HCT116 (cell line): ENCODE measurements at regions not wholly inside any gene's neighbourhood (a gene's known extent, or its start where the extent isn't known, plus 50 kb on each side); places are given as distances from the start of the nearest gene placed in this dataset.

Experiments used
- ATAC-seq: fragments of 200-7000 bp; cut with Tn5 transposase; 2 replicates; pipeline ENCODE4 v1.9.1; 2020; ENCODE audit warnings: mild to moderate bottlenecking, moderate library complexity
- BruUV-seq: library from RNA; stranded (reverse); fragments of 400-500 nt; replicated peaks from 2 replicates; lab custom pipeline; 2021; lab: Mats Ljungman, UMichigan
- CTCF ChIA-PET: fragments of 300-600 bp; sonication (Branson Sonifier 250); formaldehyde crosslinking; loops from one replicate; lab custom pipeline; 2021; ENCODE audit warnings: antibody characterized with exemption; lab: Charles Lee
- POLR2A ChIA-PET: fragments of 300-600, 350-600 bp; sonication (Branson Sonifier 250); formaldehyde crosslinking; loops from one replicate; lab custom pipeline; 2021; ENCODE audit warnings: antibody characterized with exemption; lab: Charles Lee
- RAD21 ChIA-PET, 2 experiments: fragments of 300-600 bp; sonication (Branson Sonifier 250); formaldehyde crosslinking; loops; one replicate each; lab custom pipeline; 2023; ENCODE audit warnings: low total read pairs in 2 of 2; ENCODE audit not compliant: uncharacterized antibody in 2 of 2, unreplicated experiment in 2 of 2, low non-redundant PET in 1 of 2; lab: Charles Lee
- DNase-seq: peaks from one replicate; pipeline ENCODE4 v3.0.0-alpha.2; 2010; ENCODE audit warnings: low read depth, low spot score
- H2AFZ ChIP-seq: fragments of 200-600 bp; shearing (Covaris generic), sonication (generic); 2 replicates; pipeline ENCODE4 v1.6.1; 2017; ENCODE audit warnings: low read depth, mixed run types, mixed read lengths, antibody characterized with exemption, low read length; ENCODE audit not compliant: poor library complexity, severe bottlenecking
- H3K27ac ChIP-seq: 2 replicates; pipeline ENCODE4 v1.5.1; 2012; ENCODE audit warnings: low read depth, low read length
- H3K27me3 ChIP-seq: fragments of 200-600 bp; sonication (generic); 2 replicates; pipeline ENCODE4 v1.6.1; 2016; ENCODE audit warnings: mixed run types, low read length, mixed read lengths; ENCODE audit not compliant: insufficient read depth
- H3K36me3 ChIP-seq, 2 experiments: fragments of 200-500 bp in 1 of 2; fragments of 200-600 bp in 1 of 2; sonication (Bioruptor generic) in 1 of 2; sonication (generic) in 1 of 2; 2 replicates each; pipeline versions ENCODE4 v1.5.1 to v1.6.1; 2014 to 2016; ENCODE audit warnings: low read length in 2 of 2, inconsistent platforms in 1 of 2, mixed read lengths in 1 of 2, mixed run types in 1 of 2; ENCODE audit not compliant: insufficient read depth in 2 of 2, control insufficient read depth in 1 of 2
- H3K4me1 ChIP-seq, 2 experiments: fragments of 200-600 bp in 1 of 2; sonication (generic) in 1 of 2; 2 replicates each; pipeline versions ENCODE4 v1.5.1 to v1.6.1; 2012 to 2017; ENCODE audit warnings: low read length in 2 of 2, inconsistent platforms in 1 of 2, mild to moderate bottlenecking in 1 of 2, mixed read lengths in 1 of 2, mixed run types in 1 of 2, moderate library complexity in 1 of 2; ENCODE audit not compliant: insufficient read depth in 2 of 2, control insufficient read depth in 1 of 2
- H3K4me2 ChIP-seq: fragments of 200-600 bp; sonication (generic); 2 replicates; pipeline ENCODE4 v1.6.1; 2017; ENCODE audit warnings: mixed run types, low read length, mixed read lengths
- H3K4me3 ChIP-seq, 2 experiments: fragments of 200-600 bp in 1 of 2; sonication (generic) in 1 of 2; replicated peaks in 1 of 2; 2 replicates each; pipeline ENCODE4 v1.5.1; 2011 to 2016; ENCODE audit warnings: low read length in 2 of 2, control low read depth in 1 of 2, low read depth in 1 of 2, mild to moderate bottlenecking in 1 of 2, mixed read lengths in 1 of 2, mixed run types in 1 of 2
- H3K79me2 ChIP-seq: fragments of 200-600 bp; sonication (generic); 2 replicates; pipeline ENCODE4 v1.6.1; 2017; ENCODE audit warnings: mild to moderate bottlenecking, mixed run types, low read length, moderate library complexity, mixed read lengths; ENCODE audit not compliant: insufficient read depth
- H3K9ac ChIP-seq: fragments of 200-600 bp; sonication (generic); 2 replicates; pipeline ENCODE4 v1.6.1; 2016; ENCODE audit warnings: low read length, mixed read lengths
- H3K9me2 ChIP-seq: fragments of 200-600 bp; sonication (generic), shearing (Covaris generic); 2 replicates; pipeline ENCODE4 v1.6.1; 2017; ENCODE audit warnings: mixed run types, mild to moderate bottlenecking, moderate library complexity; ENCODE audit not compliant: insufficient read depth
- H3K9me3 ChIP-seq, 2 experiments: fragments of 200-500 bp in 1 of 2; fragments of 200-600 bp in 1 of 2; sonication (Bioruptor generic) in 1 of 2; sonication (generic) in 1 of 2; 2 replicates each; pipeline ENCODE4 v1.6.1; 2014 to 2017; ENCODE audit warnings: low read length in 2 of 2, mixed read lengths in 2 of 2, inconsistent platforms in 1 of 2, low read depth in 1 of 2, mild to moderate bottlenecking in 1 of 2, mixed run types in 1 of 2, moderate library complexity in 1 of 2; ENCODE audit not compliant: control insufficient read depth in 1 of 2, insufficient read depth in 1 of 2
- H4K20me1 ChIP-seq: fragments of 200-600 bp; sonication (generic), shearing (Covaris generic); 2 replicates; pipeline ENCODE4 v1.6.1; 2017; ENCODE audit warnings: mixed run types, mild to moderate bottlenecking, moderate library complexity; ENCODE audit not compliant: insufficient read depth
- ATF3 ChIP-seq: IDR thresholded peaks from 2 replicates; pipeline ENCODE4 v1.6.1; 2012
- CEBPB ChIP-seq: IDR thresholded peaks from 2 replicates; pipeline ENCODE4 v1.6.1; 2012; ENCODE audit warnings: low read depth
- EGR1 ChIP-seq: IDR thresholded peaks from 2 replicates; pipeline ENCODE4 v1.6.1; 2012; ENCODE audit warnings: low read depth
- EZH2 ChIP-seq: fragments of 200-600 bp; sonication (generic); IDR thresholded peaks from 2 replicates; pipeline ENCODE4 v1.6.1; 2017; ENCODE audit warnings: antibody characterized with exemption, mixed run types
- EZH2phosphoT487 ChIP-seq: fragments of 200-600 bp; IDR thresholded peaks from 2 replicates; pipeline ENCODE4 v1.6.1; 2018; ENCODE audit warnings: antibody characterized with exemption, borderline replicate concordance
- FOSL1 ChIP-seq: IDR thresholded peaks from 2 replicates; pipeline ENCODE4 v1.6.1; 2012; ENCODE audit warnings: low read depth
- POLR2A ChIP-seq: IDR thresholded peaks from 2 replicates; pipeline ENCODE4 v1.7.0; 2011; ENCODE audit warnings: borderline replicate concordance; ENCODE audit not compliant: insufficient read depth, insufficient read length; ENCODE audit errors: extremely low read depth
- POLR2AphosphoS5 ChIP-seq: IDR thresholded peaks from 2 replicates; pipeline ENCODE4 v1.6.1; 2011; ENCODE audit warnings: mild to moderate bottlenecking, low read depth, low read length, moderate library complexity
- RAD21 ChIP-seq: IDR thresholded peaks from 2 replicates; pipeline ENCODE4 v1.6.1; 2012; ENCODE audit warnings: low read depth, mild to moderate bottlenecking
- SIN3A ChIP-seq: IDR thresholded peaks from 2 replicates; pipeline ENCODE4 v1.6.1; 2012; ENCODE audit warnings: low read depth
- SP1 ChIP-seq: IDR thresholded peaks from 2 replicates; pipeline ENCODE4 v1.6.1; 2012; ENCODE audit warnings: low read depth
- TCF7L2 ChIP-seq: IDR thresholded peaks from 2 replicates; pipeline ENCODE4 v1.7.0; 2011; ENCODE audit warnings: borderline replicate concordance, inconsistent platforms; ENCODE audit not compliant: insufficient read depth, insufficient read length; ENCODE audit errors: extremely low read depth
- ZNF274 ChIP-seq: fragments of 200-500 bp; sonication (Bioruptor generic); IDR thresholded peaks from 2 replicates; pipeline ENCODE4 v1.6.1; 2014; ENCODE audit warnings: mild to moderate bottlenecking, low read depth, low read length, inconsistent platforms
- intact Hi-C: fragments of 100-400 bp; cut with micrococcal nuclease; formaldehyde crosslinking; loops from 2 replicates; pipeline ENCODE4 v1.10.0; 2022
- TF ChIP-seq, protein P1 (sequence below): IDR thresholded peaks from 2 replicates; pipeline ENCODE4 v1.6.1; 2012; ENCODE audit warnings: low read depth
- TF ChIP-seq, protein P2 (sequence below): IDR thresholded peaks from 2 replicates; pipeline ENCODE4 v1.6.1; 2011; ENCODE audit warnings: mild to moderate bottlenecking, low read length, moderate library complexity; ENCODE audit not compliant: insufficient replicate concordance; ENCODE audit errors: extremely low read depth

DNA sequence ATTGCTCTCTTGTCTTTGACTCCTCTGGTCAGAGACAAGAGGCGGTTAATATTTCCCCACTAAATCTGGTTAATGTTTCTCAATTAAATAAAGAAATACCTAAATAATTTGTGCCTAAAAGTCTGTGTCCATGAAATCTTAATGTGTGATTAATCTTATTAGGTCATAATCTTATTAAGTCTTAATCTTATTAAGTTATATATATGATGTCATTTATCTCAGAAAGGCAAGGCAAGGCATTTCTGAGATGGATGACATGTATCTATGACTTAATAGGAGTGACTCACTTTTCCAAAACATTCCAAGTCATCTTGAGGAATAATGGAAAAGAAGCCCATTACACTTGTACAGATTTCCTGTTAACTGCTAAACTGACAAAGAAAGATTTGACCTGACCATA lies 74.7 kb downstream of the TRAM1L1 start:
- ATAC-seq (no peak), DNase-seq (no peak)
- RAD21 ChIA-PET: no interaction called here
- no peak overlapping the region for H2AFZ ChIP-seq
- no peaks in the 10 kb centered on the region for H4K20me1 ChIP-seq
- BruUV-seq: no TSS peak
- H3K79me2 ChIP-seq: no peaks in the 10 kb centered on the region
- no peak overlapping the region for H3K27ac ChIP-seq
- intact Hi-C loops: no loop called here
- H3K9me2 ChIP-seq: 0 out of 2 replicates have a peak, but pooled peaks cover 3% of the 10 kb centered on the region
- no peaks in the 10 kb centered on the region for H3K9me3 ChIP-seq
- no peak overlapping the region for H3K9ac ChIP-seq
- H3K4me3 ChIP-seq: no peak overlapping the region
- TF ChIP-seq POLR2AphosphoS5: no peak
- no peak for TF ChIP-seq CEBPB
- TF ChIP-seq, protein P1, sequence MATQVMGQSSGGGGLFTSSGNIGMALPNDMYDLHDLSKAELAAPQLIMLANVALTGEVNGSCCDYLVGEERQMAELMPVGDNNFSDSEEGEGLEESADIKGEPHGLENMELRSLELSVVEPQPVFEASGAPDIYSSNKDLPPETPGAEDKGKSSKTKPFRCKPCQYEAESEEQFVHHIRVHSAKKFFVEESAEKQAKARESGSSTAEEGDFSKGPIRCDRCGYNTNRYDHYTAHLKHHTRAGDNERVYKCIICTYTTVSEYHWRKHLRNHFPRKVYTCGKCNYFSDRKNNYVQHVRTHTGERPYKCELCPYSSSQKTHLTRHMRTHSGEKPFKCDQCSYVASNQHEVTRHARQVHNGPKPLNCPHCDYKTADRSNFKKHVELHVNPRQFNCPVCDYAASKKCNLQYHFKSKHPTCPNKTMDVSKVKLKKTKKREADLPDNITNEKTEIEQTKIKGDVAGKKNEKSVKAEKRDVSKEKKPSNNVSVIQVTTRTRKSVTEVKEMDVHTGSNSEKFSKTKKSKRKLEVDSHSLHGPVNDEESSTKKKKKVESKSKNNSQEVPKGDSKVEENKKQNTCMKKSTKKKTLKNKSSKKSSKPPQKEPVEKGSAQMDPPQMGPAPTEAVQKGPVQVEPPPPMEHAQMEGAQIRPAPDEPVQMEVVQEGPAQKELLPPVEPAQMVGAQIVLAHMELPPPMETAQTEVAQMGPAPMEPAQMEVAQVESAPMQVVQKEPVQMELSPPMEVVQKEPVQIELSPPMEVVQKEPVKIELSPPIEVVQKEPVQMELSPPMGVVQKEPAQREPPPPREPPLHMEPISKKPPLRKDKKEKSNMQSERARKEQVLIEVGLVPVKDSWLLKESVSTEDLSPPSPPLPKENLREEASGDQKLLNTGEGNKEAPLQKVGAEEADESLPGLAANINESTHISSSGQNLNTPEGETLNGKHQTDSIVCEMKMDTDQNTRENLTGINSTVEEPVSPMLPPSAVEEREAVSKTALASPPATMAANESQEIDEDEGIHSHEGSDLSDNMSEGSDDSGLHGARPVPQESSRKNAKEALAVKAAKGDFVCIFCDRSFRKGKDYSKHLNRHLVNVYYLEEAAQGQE: no peak
- no peak for TF ChIP-seq ZNF274
- no peak for TF ChIP-seq FOSL1
- TF ChIP-seq ATF3: no peak
- TF ChIP-seq RAD21: no peak
- TF ChIP-seq TCF7L2: no peak
- TF ChIP-seq EGR1: no peak
- no peak for TF ChIP-seq POLR2A
- TF ChIP-seq EZH2phosphoT487: no peak
- TF ChIP-seq, protein P2, sequence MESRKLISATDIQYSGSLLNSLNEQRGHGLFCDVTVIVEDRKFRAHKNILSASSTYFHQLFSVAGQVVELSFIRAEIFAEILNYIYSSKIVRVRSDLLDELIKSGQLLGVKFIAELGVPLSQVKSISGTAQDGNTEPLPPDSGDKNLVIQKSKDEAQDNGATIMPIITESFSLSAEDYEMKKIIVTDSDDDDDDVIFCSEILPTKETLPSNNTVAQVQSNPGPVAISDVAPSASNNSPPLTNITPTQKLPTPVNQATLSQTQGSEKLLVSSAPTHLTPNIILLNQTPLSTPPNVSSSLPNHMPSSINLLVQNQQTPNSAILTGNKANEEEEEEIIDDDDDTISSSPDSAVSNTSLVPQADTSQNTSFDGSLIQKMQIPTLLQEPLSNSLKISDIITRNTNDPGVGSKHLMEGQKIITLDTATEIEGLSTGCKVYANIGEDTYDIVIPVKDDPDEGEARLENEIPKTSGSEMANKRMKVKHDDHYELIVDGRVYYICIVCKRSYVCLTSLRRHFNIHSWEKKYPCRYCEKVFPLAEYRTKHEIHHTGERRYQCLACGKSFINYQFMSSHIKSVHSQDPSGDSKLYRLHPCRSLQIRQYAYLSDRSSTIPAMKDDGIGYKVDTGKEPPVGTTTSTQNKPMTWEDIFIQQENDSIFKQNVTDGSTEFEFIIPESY: no peak
- TF ChIP-seq SIN3A: no peak
- TF ChIP-seq EZH2: no peak
- no peak for TF ChIP-seq SP1
- TF ChIP-seq, all 23 proteins: peak for 0
- Histone ChIP-seq H3K4me1 (no peaks in the 10 kb centered on the region), H3K4me2 (no peak overlapping the region), H3K27me3 (no peaks in the 10 kb centered on the region), H3K36me3 (no peaks in the 10 kb centered on the region)
- ChIA-PET POLR2A (no interaction called here), CTCF (no interaction called here)
